ENCODE measurements at regions not wholly inside any gene's neighbourhood (a gene's known extent, or its start where the extent isn't known, plus 50 kb on each side); places are given as distances from the start of the nearest gene placed in this dataset.

DNA sequence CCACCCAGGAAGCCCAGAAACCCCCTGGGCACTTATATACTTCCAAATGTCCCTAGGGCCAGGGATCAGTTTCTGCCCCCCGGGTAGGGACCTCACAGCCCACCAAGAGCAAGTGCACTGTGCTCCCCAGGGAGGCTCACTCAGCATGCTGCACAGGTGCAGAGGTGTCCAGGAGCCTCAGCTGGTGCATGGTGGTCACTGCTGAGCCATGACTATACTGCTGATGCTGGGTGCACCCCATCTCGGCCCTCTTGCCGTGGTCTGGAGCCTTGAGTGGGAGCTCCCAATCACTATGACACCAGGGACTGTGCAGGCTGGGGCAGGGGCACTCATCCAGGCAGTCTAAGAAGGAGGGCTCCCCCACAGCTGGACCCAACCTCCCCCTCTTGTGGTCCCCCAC, 617.8 kb upstream of the RAB6C start:
- Histone ChIP-seq H3K4me1 (no peaks in the 10 kb centered on the region), H3K27me3 (no peaks in the 10 kb centered on the region), H3K4me3 (no peak overlapping the region), H3K9me3 (no peaks in the 10 kb centered on the region), H3K27ac (no peak overlapping the region), H3K36me3 (ENCODE audit: low read depth, missing control alignments) (no peaks in the 10 kb centered on the region)
- TF ChIP-seq POLR2A (IDR thresholded peaks at IDR 0.05) = no peak
- TF ChIP-seq, protein P1, sequence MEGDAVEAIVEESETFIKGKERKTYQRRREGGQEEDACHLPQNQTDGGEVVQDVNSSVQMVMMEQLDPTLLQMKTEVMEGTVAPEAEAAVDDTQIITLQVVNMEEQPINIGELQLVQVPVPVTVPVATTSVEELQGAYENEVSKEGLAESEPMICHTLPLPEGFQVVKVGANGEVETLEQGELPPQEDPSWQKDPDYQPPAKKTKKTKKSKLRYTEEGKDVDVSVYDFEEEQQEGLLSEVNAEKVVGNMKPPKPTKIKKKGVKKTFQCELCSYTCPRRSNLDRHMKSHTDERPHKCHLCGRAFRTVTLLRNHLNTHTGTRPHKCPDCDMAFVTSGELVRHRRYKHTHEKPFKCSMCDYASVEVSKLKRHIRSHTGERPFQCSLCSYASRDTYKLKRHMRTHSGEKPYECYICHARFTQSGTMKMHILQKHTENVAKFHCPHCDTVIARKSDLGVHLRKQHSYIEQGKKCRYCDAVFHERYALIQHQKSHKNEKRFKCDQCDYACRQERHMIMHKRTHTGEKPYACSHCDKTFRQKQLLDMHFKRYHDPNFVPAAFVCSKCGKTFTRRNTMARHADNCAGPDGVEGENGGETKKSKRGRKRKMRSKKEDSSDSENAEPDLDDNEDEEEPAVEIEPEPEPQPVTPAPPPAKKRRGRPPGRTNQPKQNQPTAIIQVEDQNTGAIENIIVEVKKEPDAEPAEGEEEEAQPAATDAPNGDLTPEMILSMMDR (IDR thresholded peaks at IDR 0.05) = no peak
- DNase-seq = no peak
- intact Hi-C loops (cut with DNase I; ENCODE audit: low total_unique reads) = no loop called here
- WGBS, 2 donors = 90 to 92% methylated on average over 2 to 3 of the region's 3 CpGs

DNA sequence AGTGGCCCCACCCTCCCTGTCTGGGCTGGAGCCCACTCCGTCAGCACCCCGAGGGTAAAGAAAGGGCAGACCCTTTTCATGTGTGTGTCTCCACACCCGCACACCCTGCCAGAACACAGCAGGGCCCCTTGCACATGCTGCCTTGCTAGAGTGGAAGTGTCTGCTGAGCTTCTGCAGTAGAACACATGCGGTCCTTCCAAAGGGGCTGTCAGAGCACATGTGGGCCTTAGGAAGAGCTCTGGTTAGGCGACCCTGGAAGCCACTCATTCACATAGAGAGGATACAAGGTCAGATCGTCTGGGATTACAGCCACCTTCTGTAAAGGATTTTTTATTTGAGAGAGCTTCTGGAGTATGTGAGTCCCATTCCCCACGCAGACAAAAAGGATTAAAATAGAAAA, 613.2 kb upstream of the RAB6C start:
- Histone ChIP-seq H3K9me3 (no peaks in the 10 kb centered on the region), H3K27me3 (no peaks in the 10 kb centered on the region), H3K4me3 (no peak overlapping the region), H3K27ac (no peak overlapping the region), H3K36me3 (ENCODE audit: low read depth, missing control alignments) (no peaks in the 10 kb centered on the region), H3K4me1 (no peaks in the 10 kb centered on the region)
- TF ChIP-seq POLR2A (IDR thresholded peaks at IDR 0.05) = no peak
- TF ChIP-seq, protein P1 (IDR thresholded peaks at IDR 0.05) = no peak
- 91 to 92% methylated on average over 7 of the region's 7 CpGs for WGBS, 2 donors
- no peak for DNase-seq
- intact Hi-C loops (cut with DNase I; ENCODE audit: low total_unique reads) = no loop called here

- H3K27me3 ChIP-seq = no peaks in the 10 kb centered on the region
- no peak for DNase-seq
- no peak overlapping the region for H3K4me3 ChIP-seq
- no peaks in the 10 kb centered on the region for H3K4me1 ChIP-seq
- H3K9me3 ChIP-seq = no peaks in the 10 kb centered on the region
- intact Hi-C loops (cut with DNase I; ENCODE audit: low total_unique reads) = no loop called here
- no peaks in the 10 kb centered on the region for H3K36me3 ChIP-seq (ENCODE audit: low read depth, missing control alignments)
- TF ChIP-seq POLR2A (IDR thresholded peaks at IDR 0.05) = no peak
- TF ChIP-seq, protein P1 (IDR thresholded peaks at IDR 0.05) = no peak
- 79 to 84% methylated on average over 4 of the region's 4 CpGs for WGBS, 2 donors
- no peak overlapping the region for H3K27ac ChIP-seq
Observed at GRCh38 chr2:129367107-129367506, 612.4 kb upstream of the RAB6C start.

DNA sequence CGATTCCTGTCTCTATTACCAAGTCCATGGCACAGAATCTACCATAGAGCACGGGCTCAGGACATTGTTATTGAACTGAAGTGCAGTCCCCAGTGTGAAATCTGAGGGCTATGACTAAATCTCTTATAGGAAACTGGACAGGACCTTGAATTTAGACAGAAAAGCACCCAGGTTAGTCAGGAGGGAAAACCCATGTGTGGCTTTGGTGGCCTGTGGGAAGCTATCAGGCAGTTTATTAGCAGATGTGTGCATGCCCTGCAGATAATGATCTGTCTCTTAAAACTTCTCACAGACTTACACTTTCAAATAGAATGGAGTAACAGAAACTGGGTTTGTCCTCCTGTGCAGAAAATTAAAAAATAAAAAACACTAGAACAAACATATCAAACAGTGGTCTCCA, 610.0 kb upstream of the RAB6C start:
- TF ChIP-seq POLR2A (IDR thresholded peaks at IDR 0.05) = no peak
- TF ChIP-seq, protein P1 (IDR thresholded peaks at IDR 0.05) = no peak
- H3K36me3 ChIP-seq (ENCODE audit: low read depth, missing control alignments) = no peaks in the 10 kb centered on the region
- no peak overlapping the region for H3K4me3 ChIP-seq
- DNase-seq = no peak
- no peak overlapping the region for H3K27ac ChIP-seq
- WGBS, 2 donors = 79 to 96% methylated on average over 2 of the region's 2 CpGs
- H3K27me3 ChIP-seq = no peaks in the 10 kb centered on the region
- H3K4me1 ChIP-seq = no peaks in the 10 kb centered on the region
- intact Hi-C loops (cut with DNase I; ENCODE audit: low total_unique reads) = no loop called here
- H3K9me3 ChIP-seq = no peaks in the 10 kb centered on the region

GRCh38 chr2:129374452-129374851, 605.0 kb upstream of the RAB6C start:
- Histone ChIP-seq H3K27me3 (no peaks in the 10 kb centered on the region), H3K36me3 (ENCODE audit: low read depth, missing control alignments) (no peaks in the 10 kb centered on the region), H3K9me3 (no peaks in the 10 kb centered on the region), H3K4me1 (no peaks in the 10 kb centered on the region), H3K27ac (no peak overlapping the region), H3K4me3 (no peak overlapping the region)
- 57 to 63% methylated on average over 6 to 7 of the region's 7 CpGs for WGBS, 2 donors
- intact Hi-C loops (cut with DNase I; ENCODE audit: low total_unique reads) = no loop called here
- TF ChIP-seq POLR2A (IDR thresholded peaks at IDR 0.05) = no peak
- no peak for DNase-seq

Data from testis (tissue), 2 donors.